ENCODE measurements at regions not wholly inside any gene's neighbourhood (a gene's known extent, or its start where the extent isn't known, plus 50 kb on each side); places are given as distances from the start of the nearest gene placed in this dataset.

DNA sequence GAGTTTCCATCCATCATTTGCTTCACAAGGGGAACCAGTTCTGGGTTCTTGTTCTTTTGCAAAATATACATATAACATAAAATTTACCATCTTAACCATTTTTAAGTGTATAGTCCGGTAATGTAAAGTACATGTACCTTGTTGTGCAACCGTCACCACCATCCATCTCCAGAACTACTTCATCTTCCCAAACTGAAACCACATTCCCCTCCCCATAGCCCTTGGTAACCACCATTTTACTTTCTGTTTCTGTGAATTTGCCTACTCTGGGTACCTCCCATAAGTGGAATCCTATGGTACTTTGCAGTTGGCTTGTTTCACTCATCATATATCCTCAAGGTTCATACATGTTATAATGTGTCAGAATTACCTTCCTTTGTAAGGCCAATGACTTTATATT is 70.3 kb upstream of the DSP start:
- TF ChIP-seq, protein P1, sequence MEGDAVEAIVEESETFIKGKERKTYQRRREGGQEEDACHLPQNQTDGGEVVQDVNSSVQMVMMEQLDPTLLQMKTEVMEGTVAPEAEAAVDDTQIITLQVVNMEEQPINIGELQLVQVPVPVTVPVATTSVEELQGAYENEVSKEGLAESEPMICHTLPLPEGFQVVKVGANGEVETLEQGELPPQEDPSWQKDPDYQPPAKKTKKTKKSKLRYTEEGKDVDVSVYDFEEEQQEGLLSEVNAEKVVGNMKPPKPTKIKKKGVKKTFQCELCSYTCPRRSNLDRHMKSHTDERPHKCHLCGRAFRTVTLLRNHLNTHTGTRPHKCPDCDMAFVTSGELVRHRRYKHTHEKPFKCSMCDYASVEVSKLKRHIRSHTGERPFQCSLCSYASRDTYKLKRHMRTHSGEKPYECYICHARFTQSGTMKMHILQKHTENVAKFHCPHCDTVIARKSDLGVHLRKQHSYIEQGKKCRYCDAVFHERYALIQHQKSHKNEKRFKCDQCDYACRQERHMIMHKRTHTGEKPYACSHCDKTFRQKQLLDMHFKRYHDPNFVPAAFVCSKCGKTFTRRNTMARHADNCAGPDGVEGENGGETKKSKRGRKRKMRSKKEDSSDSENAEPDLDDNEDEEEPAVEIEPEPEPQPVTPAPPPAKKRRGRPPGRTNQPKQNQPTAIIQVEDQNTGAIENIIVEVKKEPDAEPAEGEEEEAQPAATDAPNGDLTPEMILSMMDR (IDR thresholded peaks at IDR 0.05) = no peak
- TF ChIP-seq POLR2A (IDR thresholded peaks at IDR 0.05) (no peak), EP300 (IDR thresholded peaks at IDR 0.05) (no peak)

Measured in ovary (tissue), 3 donors.